Keratinocyte (primary cell): ENCODE measurements at regions not wholly inside any gene's neighbourhood (a gene's known extent, or its start where the extent isn't known, plus 50 kb on each side); places are given as distances from the start of the nearest gene placed in this dataset.

Source experiments
- DNase-seq: peaks from one replicate; pipeline ENCODE4 v3.0.0-alpha.2; 2011; ENCODE audit warnings: low read depth, missing footprints, low spot score
- FAIRE-seq: peaks from 2 replicates; lab custom pipeline; 2011; peaks lifted over from hg19 to GRCh38; lab: Jason Lieb, UNC
- H2AFZ ChIP-seq: 2 replicates; pipeline ENCODE4 v1.6.0; 2012; ENCODE audit warnings: low read length, control low read depth, inconsistent platforms; ENCODE audit not compliant: control insufficient read depth
- H3K27ac ChIP-seq: 2 replicates; pipeline ENCODE4 v1.5.1; 2011; ENCODE audit warnings: low read length; ENCODE audit not compliant: control insufficient read depth, insufficient read depth
- H3K27me3 ChIP-seq: 3 replicates; pipeline ENCODE4 v1.6.0; 2011; ENCODE audit warnings: low read length; ENCODE audit not compliant: control insufficient read depth, insufficient read depth; ENCODE audit errors: extremely low read depth
- H3K36me3 ChIP-seq, 2 experiments: 2 replicates in 1 of 2; 3 replicates in 1 of 2; pipeline ENCODE4 v1.5.1; 2011; ENCODE audit warnings: low read length in 2 of 2, mild to moderate bottlenecking in 1 of 2; ENCODE audit not compliant: control insufficient read depth in 2 of 2, insufficient read depth in 2 of 2; ENCODE audit errors: extremely low read depth in 1 of 2
- H3K4me1 ChIP-seq: 3 replicates; pipeline ENCODE4 v1.5.1; 2011; ENCODE audit warnings: low read length; ENCODE audit not compliant: control insufficient read depth, insufficient read depth; ENCODE audit errors: extremely low read depth
- H3K4me2 ChIP-seq: 3 replicates; pipeline ENCODE4 v1.6.0; 2011; ENCODE audit warnings: low read depth, low read length; ENCODE audit not compliant: control insufficient read depth, insufficient read depth; ENCODE audit errors: extremely low read depth
- H3K4me3 ChIP-seq, 3 experiments: fragments of 200-600 bp in 1 of 3; sonication (generic) in 1 of 3; 2 replicates in 2 of 3; 3 replicates in 1 of 3; pipeline ENCODE4 v1.5.1; 2011 to 2016; ENCODE audit warnings: low read length in 3 of 3, mild to moderate bottlenecking in 3 of 3, control low read depth in 2 of 3, inconsistent platforms in 1 of 3, low read depth in 1 of 3, mixed read lengths in 1 of 3, mixed run types in 1 of 3, moderate library complexity in 1 of 3; ENCODE audit not compliant: control insufficient read depth in 2 of 3, insufficient read depth in 2 of 3; ENCODE audit errors: extremely low read depth in 1 of 3
- H3K79me2 ChIP-seq: 2 replicates; pipeline ENCODE4 v1.6.0; 2012; ENCODE audit warnings: low read length; ENCODE audit not compliant: control insufficient read depth, insufficient read depth
- H3K9ac ChIP-seq: 3 replicates; pipeline ENCODE4 v1.6.0; 2011; ENCODE audit warnings: low read length; ENCODE audit not compliant: control insufficient read depth, insufficient read depth; ENCODE audit errors: extremely low read depth
- H3K9me1 ChIP-seq: 3 replicates; pipeline ENCODE4 v1.6.0; 2011; ENCODE audit warnings: low read length; ENCODE audit not compliant: control insufficient read depth, insufficient read depth; ENCODE audit errors: extremely low read depth
- H3K9me3 ChIP-seq: 2 replicates; pipeline ENCODE4 v1.5.1; 2012; ENCODE audit warnings: low read depth, low read length; ENCODE audit not compliant: control insufficient read depth
- H4K20me1 ChIP-seq: 3 replicates; pipeline ENCODE4 v1.6.0; 2011; ENCODE audit warnings: low read length; ENCODE audit not compliant: control insufficient read depth, insufficient read depth; ENCODE audit errors: extremely low read depth
- CTCF ChIP-seq, 3 experiments: IDR thresholded peaks in 1 of 3; conservative IDR thresholded peaks in 1 of 3; optimal IDR thresholded peaks in 1 of 3; 2 replicates in 2 of 3; 3 replicates in 1 of 3; pipeline versions ENCODE3 to v1.5.1; 2011; ENCODE audit warnings: low read length in 3 of 3, mild to moderate bottlenecking in 3 of 3, moderate library complexity in 2 of 3, control low read depth in 1 of 3, inconsistent platforms in 1 of 3; ENCODE audit not compliant: insufficient read depth in 2 of 3; ENCODE audit errors: extremely low read depth in 1 of 3
- EZH2 ChIP-seq: IDR thresholded peaks from one replicate; pipeline ENCODE4 v1.6.1; 2012; ENCODE audit warnings: inconsistent platforms, mild to moderate bottlenecking, low read length, moderate library complexity
- dilution Hi-C: fragments of 300-500 bp; cut with MboI; formaldehyde crosslinking; loops from one replicate; pipeline ENCODE4 v1.7.0; 2020; ENCODE audit warnings: low sequenced_read_pairs; ENCODE audit not compliant: extremely low pct_ligation_motif_present

GRCh38 chr13:97736436-97736835 is 217.0 kb upstream of the IPO5 start:
- Histone ChIP-seq H3K4me2 (no peak overlapping the region), H3K9me1 (no peaks in the 10 kb centered on the region), H2AFZ (no peak overlapping the region), H3K9ac (no peak overlapping the region), H3K27ac (no peak overlapping the region), H3K9me3 (no peaks in the 10 kb centered on the region), H3K27me3 (no peaks in the 10 kb centered on the region), H3K79me2 (no peaks in the 10 kb centered on the region), H3K4me3 (no peak overlapping the region), H3K4me1 (no peaks in the 10 kb centered on the region), H4K20me1 (no peaks in the 10 kb centered on the region), H3K36me3 (no peaks in the 10 kb centered on the region)
- no peak for FAIRE-seq
- dilution Hi-C loops: no loop called here
- DNase-seq: no peak
- no peak for TF ChIP-seq CTCF (optimal IDR thresholded peaks at IDR 0.05 in 1 of 3, IDR thresholded peaks at IDR 0.05 in 1 of 3, conservative IDR thresholded peaks at IDR 0.05 in 1 of 3; ENCODE audit: extremely low read depth in 1 of 3, insufficient read depth in 2 of 3, low read length in 3 of 3)
- TF ChIP-seq EZH2: no peak

- H2AFZ ChIP-seq: no peak overlapping the region
These were observed 211.4 kb upstream of the IPO5 start for GRCh38 chr13:97742084-97742483.

More at GRCh38 chr13:97742084-97742483, 211.4 kb upstream of the IPO5 start:
- no peaks in the 10 kb centered on the region for H3K9me1 ChIP-seq
- no peak for FAIRE-seq
- H3K36me3 ChIP-seq: no peaks in the 10 kb centered on the region
- H3K4me3 ChIP-seq: no peak overlapping the region
- no peak for DNase-seq
- H3K79me2 ChIP-seq: no peaks in the 10 kb centered on the region
- H3K4me2 ChIP-seq: no peak overlapping the region
- no peaks in the 10 kb centered on the region for H3K4me1 ChIP-seq
- no peak overlapping the region for H3K27ac ChIP-seq
- no peaks in the 10 kb centered on the region for H4K20me1 ChIP-seq
- dilution Hi-C loops: no loop called here
- no peaks in the 10 kb centered on the region for H3K9me3 ChIP-seq
- TF ChIP-seq EZH2 (no peak), CTCF (optimal IDR thresholded peaks at IDR 0.05 in 1 of 3, IDR thresholded peaks at IDR 0.05 in 1 of 3, conservative IDR thresholded peaks at IDR 0.05 in 1 of 3; ENCODE audit: extremely low read depth in 1 of 3, insufficient read depth in 2 of 3, low read length in 3 of 3) (no peak)
- no peak overlapping the region for H3K9ac ChIP-seq
- no peaks in the 10 kb centered on the region for H3K27me3 ChIP-seq
